ENCODE measurements at regions not wholly inside any gene's neighbourhood (a gene's known extent, or its start where the extent isn't known, plus 50 kb on each side); places are given as distances from the start of the nearest gene placed in this dataset.

GRCh38 chr6:134508862-134509498, 191.1 kb upstream of the SGK1 start:
- peak in 1 of 2 experiments; percentile 56 for DNase-seq
- CTCF ChIA-PET, result no interaction called here

DNA sequence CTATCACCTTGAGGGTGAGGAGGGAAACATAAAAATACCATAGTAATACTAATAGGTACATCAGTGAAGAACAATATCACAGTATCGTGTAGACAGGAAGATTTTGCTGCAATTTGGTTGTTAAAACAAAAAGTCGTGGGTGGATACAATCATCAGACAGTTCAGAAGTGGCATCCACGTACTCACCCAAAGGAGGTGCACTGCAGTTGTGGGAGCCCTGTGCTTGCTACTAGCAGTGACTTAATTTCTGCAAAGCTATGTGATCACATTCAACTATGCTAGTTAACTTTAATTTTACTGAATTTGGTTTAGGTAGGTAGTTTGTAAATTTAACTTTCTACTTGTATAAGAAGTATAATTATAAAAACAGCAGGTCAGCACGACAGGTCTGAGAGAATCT, 188.2 kb upstream of the SGK1 start:
- H3K4me3 ChIP-seq, result no peak overlapping the region
- no peaks in the 10 kb centered on the region for H3K4me1 ChIP-seq (replicated peaks; ENCODE audit: insufficient read depth)
- no peaks in the 10 kb centered on the region for H4K20me1 ChIP-seq (ENCODE audit: insufficient read depth)
- H3K36me3 ChIP-seq (ENCODE audit: low read depth), result no peaks in the 10 kb centered on the region
- H3F3A ChIP-seq (ENCODE audit: insufficient read depth, low read depth), result no peaks in the 10 kb centered on the region
- no peaks in the 10 kb centered on the region for H3K9me3 ChIP-seq (ENCODE audit: insufficient read depth, low read depth)
- no peak for DNase-seq
- H3K27me3 ChIP-seq (ENCODE audit: insufficient read depth, low read depth), result no peaks in the 10 kb centered on the region
- H3K27ac ChIP-seq, result no peak overlapping the region
- H3K4me2 ChIP-seq, result no peak overlapping the region
- POLR2A ChIA-PET (ENCODE audit: unreplicated experiment), result no interaction called here
- TF ChIP-seq, protein P1, sequence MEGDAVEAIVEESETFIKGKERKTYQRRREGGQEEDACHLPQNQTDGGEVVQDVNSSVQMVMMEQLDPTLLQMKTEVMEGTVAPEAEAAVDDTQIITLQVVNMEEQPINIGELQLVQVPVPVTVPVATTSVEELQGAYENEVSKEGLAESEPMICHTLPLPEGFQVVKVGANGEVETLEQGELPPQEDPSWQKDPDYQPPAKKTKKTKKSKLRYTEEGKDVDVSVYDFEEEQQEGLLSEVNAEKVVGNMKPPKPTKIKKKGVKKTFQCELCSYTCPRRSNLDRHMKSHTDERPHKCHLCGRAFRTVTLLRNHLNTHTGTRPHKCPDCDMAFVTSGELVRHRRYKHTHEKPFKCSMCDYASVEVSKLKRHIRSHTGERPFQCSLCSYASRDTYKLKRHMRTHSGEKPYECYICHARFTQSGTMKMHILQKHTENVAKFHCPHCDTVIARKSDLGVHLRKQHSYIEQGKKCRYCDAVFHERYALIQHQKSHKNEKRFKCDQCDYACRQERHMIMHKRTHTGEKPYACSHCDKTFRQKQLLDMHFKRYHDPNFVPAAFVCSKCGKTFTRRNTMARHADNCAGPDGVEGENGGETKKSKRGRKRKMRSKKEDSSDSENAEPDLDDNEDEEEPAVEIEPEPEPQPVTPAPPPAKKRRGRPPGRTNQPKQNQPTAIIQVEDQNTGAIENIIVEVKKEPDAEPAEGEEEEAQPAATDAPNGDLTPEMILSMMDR (conservative IDR thresholded peaks at IDR 0.05), result no peak
- no peak for TF ChIP-seq EZH2 (IDR thresholded peaks at IDR 0.05; ENCODE audit: low read depth)
- H2AFZ ChIP-seq, result no peak overlapping the region; the same call in 1 of the 2 replicates
- no peaks in the 10 kb centered on the region; the same call in 1 of the 2 replicates for H3K9me2 ChIP-seq (ENCODE audit: insufficient read depth)
- BruUV-seq (replicated peaks), result no TSS peak
- intact Hi-C loops (cut with micrococcal nuclease; ENCODE audit: unreplicated experiment), result no loop called here
- H3K79me2 ChIP-seq (ENCODE audit: low read depth), result no peaks in the 10 kb centered on the region
- CTCF ChIA-PET, result no interaction called here

More at GRCh38 chr6:134508862-134509498, 191.1 kb upstream of the SGK1 start:
- H3F3A ChIP-seq (ENCODE audit: insufficient read depth, low read depth), result no peaks in the 10 kb centered on the region
- H3K4me3 ChIP-seq, result no peak overlapping the region
- POLR2A ChIA-PET (ENCODE audit: unreplicated experiment), result no interaction called here
- TF ChIP-seq EZH2 (IDR thresholded peaks at IDR 0.05; ENCODE audit: low read depth), result no peak
- TF ChIP-seq, protein P1 (conservative IDR thresholded peaks at IDR 0.05), result no peak
- no peaks in the 10 kb centered on the region for H3K27me3 ChIP-seq (ENCODE audit: insufficient read depth, low read depth)
- no peaks in the 10 kb centered on the region for H4K20me1 ChIP-seq (ENCODE audit: insufficient read depth)
- H3K36me3 ChIP-seq (ENCODE audit: low read depth), result no peaks in the 10 kb centered on the region
- H3K4me2 ChIP-seq, result no peak overlapping the region
- H3K4me1 ChIP-seq (replicated peaks; ENCODE audit: insufficient read depth), result no peaks in the 10 kb centered on the region
- BruUV-seq (replicated peaks), result no TSS peak
- H3K79me2 ChIP-seq (ENCODE audit: low read depth), result no peaks in the 10 kb centered on the region
- no peak overlapping the region for H3K27ac ChIP-seq
- intact Hi-C loops (cut with micrococcal nuclease; ENCODE audit: unreplicated experiment), result no loop called here
- H2AFZ ChIP-seq, result no peak overlapping the region
- H3K9me3 ChIP-seq (ENCODE audit: insufficient read depth, low read depth), result no peaks in the 10 kb centered on the region
- peaks cover 5% of the 10 kb centered on the region for H3K9me2 ChIP-seq (ENCODE audit: insufficient read depth)

DNA sequence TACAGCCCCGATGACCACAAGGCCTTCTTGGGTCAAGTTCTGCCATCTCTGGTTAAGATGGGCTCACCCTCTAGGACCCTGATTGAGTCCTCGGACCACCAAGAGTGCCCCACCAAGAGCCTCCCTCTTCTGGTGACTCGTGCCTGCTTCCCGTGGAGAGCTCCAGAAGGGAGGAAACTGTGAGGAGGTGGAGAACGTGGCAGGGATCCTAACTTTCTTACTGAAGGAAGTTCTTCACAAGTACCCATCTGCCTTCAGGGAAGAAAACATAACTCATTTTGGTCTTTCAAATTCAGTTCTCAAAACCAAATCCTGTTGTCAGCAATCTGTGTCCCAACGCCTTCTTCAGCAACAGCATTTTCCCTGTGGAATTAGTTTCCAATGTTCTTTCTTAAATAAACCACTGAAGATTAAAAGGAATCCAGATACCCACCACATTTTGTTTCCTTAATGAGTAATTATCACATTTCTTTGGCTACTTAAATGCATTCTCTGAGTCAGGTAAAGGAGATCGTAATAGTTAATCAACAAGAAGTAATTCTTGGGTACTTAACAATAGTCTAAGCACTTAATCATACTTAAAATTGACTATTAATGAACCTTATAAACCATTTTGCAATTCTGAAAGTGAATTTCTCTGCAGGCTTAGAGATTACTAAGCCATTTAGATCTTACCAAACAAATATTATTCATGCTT, 185.8 kb upstream of the SGK1 start:
- Histone ChIP-seq H3K4me1 (replicated peaks; ENCODE audit: insufficient read depth) (no peaks in the 10 kb centered on the region), H3K36me3 (ENCODE audit: low read depth) (no peaks in the 10 kb centered on the region), H3K79me2 (ENCODE audit: low read depth) (no peaks in the 10 kb centered on the region), H3K27ac (no peak overlapping the region), H3K4me3 (no peak overlapping the region), H3K27me3 (ENCODE audit: insufficient read depth, low read depth) (no peaks in the 10 kb centered on the region), H3F3A (ENCODE audit: insufficient read depth, low read depth) (no peaks in the 10 kb centered on the region), H2AFZ (no peak overlapping the region), H3K9me3 (ENCODE audit: insufficient read depth, low read depth) (no peaks in the 10 kb centered on the region), H3K9me2 (ENCODE audit: insufficient read depth) (no peaks in the 10 kb centered on the region; the same call in 1 of the 2 replicates), H3K4me2 (no peak overlapping the region), H4K20me1 (ENCODE audit: insufficient read depth) (no peaks in the 10 kb centered on the region)
- no peak for DNase-seq
- BruUV-seq (replicated peaks), result no TSS peak
- TF ChIP-seq, protein P1 (conservative IDR thresholded peaks at IDR 0.05), result no peak
- TF ChIP-seq EZH2 (IDR thresholded peaks at IDR 0.05; ENCODE audit: low read depth), result no peak
- ChIA-PET POLR2A (ENCODE audit: unreplicated experiment) (no interaction called here), CTCF (no interaction called here)
- intact Hi-C loops (cut with micrococcal nuclease; ENCODE audit: unreplicated experiment), result no loop called here
